ENCODE measurements at regions not wholly inside any gene's neighbourhood (a gene's known extent, or its start where the extent isn't known, plus 50 kb on each side); places are given as distances from the start of the nearest gene placed in this dataset.
"Not testable (repeated sequence)": the region's sequence is repeated elsewhere in the genome, so short reads cannot be mapped to it uniquely, and the experiment has no call there.

GRCh38 chr17:30609682-30610081 lies 132.5 kb downstream of the GOSR1 start:
- TF ChIP-seq, protein P1, sequence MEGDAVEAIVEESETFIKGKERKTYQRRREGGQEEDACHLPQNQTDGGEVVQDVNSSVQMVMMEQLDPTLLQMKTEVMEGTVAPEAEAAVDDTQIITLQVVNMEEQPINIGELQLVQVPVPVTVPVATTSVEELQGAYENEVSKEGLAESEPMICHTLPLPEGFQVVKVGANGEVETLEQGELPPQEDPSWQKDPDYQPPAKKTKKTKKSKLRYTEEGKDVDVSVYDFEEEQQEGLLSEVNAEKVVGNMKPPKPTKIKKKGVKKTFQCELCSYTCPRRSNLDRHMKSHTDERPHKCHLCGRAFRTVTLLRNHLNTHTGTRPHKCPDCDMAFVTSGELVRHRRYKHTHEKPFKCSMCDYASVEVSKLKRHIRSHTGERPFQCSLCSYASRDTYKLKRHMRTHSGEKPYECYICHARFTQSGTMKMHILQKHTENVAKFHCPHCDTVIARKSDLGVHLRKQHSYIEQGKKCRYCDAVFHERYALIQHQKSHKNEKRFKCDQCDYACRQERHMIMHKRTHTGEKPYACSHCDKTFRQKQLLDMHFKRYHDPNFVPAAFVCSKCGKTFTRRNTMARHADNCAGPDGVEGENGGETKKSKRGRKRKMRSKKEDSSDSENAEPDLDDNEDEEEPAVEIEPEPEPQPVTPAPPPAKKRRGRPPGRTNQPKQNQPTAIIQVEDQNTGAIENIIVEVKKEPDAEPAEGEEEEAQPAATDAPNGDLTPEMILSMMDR (IDR thresholded peaks at IDR 0.05), result not testable (repeated sequence)
- TF ChIP-seq POLR2A (IDR thresholded peaks at IDR 0.05), result not testable (repeated sequence)
